MM.1S (cell line): ENCODE measurements at regions not wholly inside any gene's neighbourhood (a gene's known extent, or its start where the extent isn't known, plus 50 kb on each side); places are given as distances from the start of the nearest gene placed in this dataset.

ENCODE experiments used
- EZH2 ChIP-seq: fragments of 300-600 bp; sonication (generic); optimal IDR thresholded peaks from 2 replicates; pipeline ENCODE3; 2017; ENCODE audit warnings: low read depth, mild to moderate bottlenecking, antibody characterized with exemption, low read length, mixed read lengths
- EZH2phosphoT487 ChIP-seq: fragments of 300-600 bp; sonication (generic); IDR thresholded peaks from 2 replicates; pipeline ENCODE4 v1.6.1; 2018; ENCODE audit warnings: antibody characterized with exemption, low read length
- TF ChIP-seq, protein P1 (sequence below): fragments of 300-600 bp; sonication (generic); IDR thresholded peaks from 2 replicates; pipeline ENCODE4 v1.5.1; 2016; ENCODE audit warnings: antibody characterized with exemption, low read length, mixed read lengths

DNA sequence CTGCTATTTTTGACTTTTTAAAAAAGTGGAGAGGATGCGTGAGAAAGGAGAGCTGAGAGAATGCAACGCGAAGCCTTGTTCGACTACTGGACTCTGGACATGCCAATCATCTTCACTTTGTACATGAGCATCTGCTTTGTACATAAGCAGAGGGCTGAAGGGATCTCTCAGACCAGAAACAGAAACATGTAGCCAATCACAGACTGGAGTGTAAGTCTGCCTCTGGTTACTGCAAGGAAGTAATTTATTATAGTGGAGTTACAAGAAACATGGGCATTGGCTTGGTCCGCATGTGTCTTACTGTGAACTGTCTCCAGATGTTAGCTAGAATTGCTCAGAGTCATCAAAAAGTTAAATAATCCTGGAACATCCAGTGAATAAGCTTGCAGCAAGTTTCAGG, 190.0 kb upstream of the GRAMD2B start:
- no peak for TF ChIP-seq EZH2
- TF ChIP-seq, protein P1, sequence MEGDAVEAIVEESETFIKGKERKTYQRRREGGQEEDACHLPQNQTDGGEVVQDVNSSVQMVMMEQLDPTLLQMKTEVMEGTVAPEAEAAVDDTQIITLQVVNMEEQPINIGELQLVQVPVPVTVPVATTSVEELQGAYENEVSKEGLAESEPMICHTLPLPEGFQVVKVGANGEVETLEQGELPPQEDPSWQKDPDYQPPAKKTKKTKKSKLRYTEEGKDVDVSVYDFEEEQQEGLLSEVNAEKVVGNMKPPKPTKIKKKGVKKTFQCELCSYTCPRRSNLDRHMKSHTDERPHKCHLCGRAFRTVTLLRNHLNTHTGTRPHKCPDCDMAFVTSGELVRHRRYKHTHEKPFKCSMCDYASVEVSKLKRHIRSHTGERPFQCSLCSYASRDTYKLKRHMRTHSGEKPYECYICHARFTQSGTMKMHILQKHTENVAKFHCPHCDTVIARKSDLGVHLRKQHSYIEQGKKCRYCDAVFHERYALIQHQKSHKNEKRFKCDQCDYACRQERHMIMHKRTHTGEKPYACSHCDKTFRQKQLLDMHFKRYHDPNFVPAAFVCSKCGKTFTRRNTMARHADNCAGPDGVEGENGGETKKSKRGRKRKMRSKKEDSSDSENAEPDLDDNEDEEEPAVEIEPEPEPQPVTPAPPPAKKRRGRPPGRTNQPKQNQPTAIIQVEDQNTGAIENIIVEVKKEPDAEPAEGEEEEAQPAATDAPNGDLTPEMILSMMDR: no peak
- TF ChIP-seq EZH2phosphoT487: no peak
